ENCODE measurements at regions not wholly inside any gene's neighbourhood (a gene's known extent, or its start where the extent isn't known, plus 50 kb on each side); places are given as distances from the start of the nearest gene placed in this dataset.

- Histone ChIP-seq H3K4me2 (no peak overlapping the region), H3K27ac (no peak overlapping the region), H3K9me3 (no peaks in the 10 kb centered on the region), H3K4me3 (no peak overlapping the region), H3K4me1 (no peaks in the 10 kb centered on the region)
- ChIA-PET POLR2A (no interaction called here), CTCF (interaction anchor here (0.6 kb wide), 1 partner anchor 238 kb away, joined by 3 read pairs; no protein-coding TSS in a partner anchor)
- no peak for TF ChIP-seq ZFP36 (IDR thresholded peaks at IDR 0.05; ENCODE audit: borderline replicate concordance, partially characterized antibody)
- ATAC-seq (no peak), DNase-seq (ENCODE audit: low read depth in 1 of 2, low spot score in 1 of 2) (no peak), FAIRE-seq (no peak)
- 0% methylated on average over 1 of the region's 1 CpG for WGBS (ENCODE audit: missing lambda C conversion rate)
Measured at GRCh38 chrX:140447150-140447549, 57.7 kb downstream of the SOX3 start.

- ChIA-PET CTCF (no interaction called here), POLR2A (no interaction called here)
- Histone ChIP-seq H3K4me1 (no peaks in the 10 kb centered on the region), H3K4me2 (no peak overlapping the region), H3K9me3 (no peaks in the 10 kb centered on the region), H3K27ac (no peak overlapping the region), H3K4me3 (no peak overlapping the region)
- TF ChIP-seq NPAS2 (CRISPR knock-in tag; IDR thresholded peaks at IDR 0.05; ENCODE audit: borderline replicate concordance), result no peak
- TF ChIP-seq PBX3 (IDR thresholded peaks at IDR 0.05), result no peak
- no peak for TF ChIP-seq ESRRA (IDR thresholded peaks at IDR 0.05; ENCODE audit: borderline replicate concordance, low read length)
- no peak for TF ChIP-seq POLR2AphosphoS2 (conservative IDR thresholded peaks at IDR 0.05; ENCODE audit: low read length)
- no peak for TF ChIP-seq RARB (CRISPR knock-in tag; IDR thresholded peaks at IDR 0.05)
- TF ChIP-seq KDM5A (IDR thresholded peaks at IDR 0.05), result no peak
- WGBS (ENCODE audit: missing lambda C conversion rate), result 22% methylated on average over 8 of the region's 8 CpGs
- no peak for FAIRE-seq
- no peak for ATAC-seq
- DNase-seq (ENCODE audit: low read depth in 1 of 2, low spot score in 1 of 2), result no peak
Measured at GRCh38 chrX:140440876-140441275, 64.0 kb downstream of the SOX3 start.

- DNase-seq (ENCODE audit: low read depth in 1 of 2, low spot score in 1 of 2) (no peak), ATAC-seq (no peak; a peak in 1 of 6 replicates), FAIRE-seq (no peak)
- no peaks in the 10 kb centered on the region for H3K9me3 ChIP-seq
- ChIA-PET CTCF (no interaction called here), POLR2A (no interaction called here)
- no peak overlapping the region for H3K4me3 ChIP-seq
- 23% methylated on average over 11 of the region's 35 CpGs for WGBS (ENCODE audit: missing lambda C conversion rate)
- no peaks in the 10 kb centered on the region for H3K4me1 ChIP-seq
- peak overlapping the region; percentile 25; the same call in 1 of the 3 replicates for H3K4me2 ChIP-seq
- TF ChIP-seq KDM5A (IDR thresholded peaks at IDR 0.05) (no peak), ZFP36 (IDR thresholded peaks at IDR 0.05; ENCODE audit: borderline replicate concordance, partially characterized antibody) (no peak), ZSCAN20 (CRISPR knock-in tag; IDR thresholded peaks at IDR 0.05) (no peak), MAZ (IDR thresholded peaks at IDR 0.05; ENCODE audit: borderline replicate concordance, low read depth, low read length) (no peak), FOSB (CRISPR knock-in tag; IDR thresholded peaks at IDR 0.05) (no peak)
- no peak overlapping the region for H3K27ac ChIP-seq
Measured at GRCh38 chrX:140439476-140439875, 65.4 kb downstream of the SOX3 start.

- H3K4me3 ChIP-seq, result no peak overlapping the region
- ChIA-PET CTCF (no interaction called here), POLR2A (no interaction called here)
- 0% methylated on average over 2 of the region's 2 CpGs for WGBS (ENCODE audit: missing lambda C conversion rate)
- H3K27ac ChIP-seq, result no peak overlapping the region
- no peak for TF ChIP-seq NR3C1 (IDR thresholded peaks at IDR 0.05)
- TF ChIP-seq JUN (IDR thresholded peaks at IDR 0.05), result no peak
- no peak for TF ChIP-seq ZNF302 (CRISPR knock-in tag; IDR thresholded peaks at IDR 0.05)
- TF ChIP-seq CHD2 (IDR thresholded peaks at IDR 0.05; ENCODE audit: low read length, partially characterized antibody), result no peak
- TF ChIP-seq RAD21 (conservative IDR thresholded peaks at IDR 0.05 in 1 of 2, IDR thresholded peaks at IDR 0.05 in 1 of 2), result no peak
- TF ChIP-seq TP53 (CRISPR knock-in tag; IDR thresholded peaks at IDR 0.05), result no peak
- no peak for TF ChIP-seq BHLHE40 (IDR thresholded peaks at IDR 0.05; ENCODE audit: low read depth, low read length)
- no peak for TF ChIP-seq HOXA7 (CRISPR knock-in tag; IDR thresholded peaks at IDR 0.05)
- TF ChIP-seq POLR2A (IDR thresholded peaks at IDR 0.05; ENCODE audit: low read length), result no peak
- no peak for TF ChIP-seq POLR2AphosphoS2 (conservative IDR thresholded peaks at IDR 0.05; ENCODE audit: low read length)
- no peak for TF ChIP-seq CHD4 (IDR thresholded peaks at IDR 0.05; ENCODE audit: borderline replicate concordance)
- no peak for TF ChIP-seq FOSL2 (IDR thresholded peaks at IDR 0.05)
- no peak for TF ChIP-seq FOSL2 (CRISPR knock-in tag; IDR thresholded peaks at IDR 0.05)
- TF ChIP-seq HDAC2 (IDR thresholded peaks at IDR 0.05), result no peak
- no peak for TF ChIP-seq EHMT2 (IDR thresholded peaks at IDR 0.05; ENCODE audit: low read depth)
- no peak for TF ChIP-seq REST (IDR thresholded peaks at IDR 0.05)
- TF ChIP-seq ELK1 (IDR thresholded peaks at IDR 0.05; ENCODE audit: low read depth, low read length), result no peak
- no peak for TF ChIP-seq PHF8 (IDR thresholded peaks at IDR 0.05; ENCODE audit: borderline replicate concordance, low read depth)
- no peak for FAIRE-seq
- H3K4me1 ChIP-seq, result no peaks in the 10 kb centered on the region
- H3K4me2 ChIP-seq, result no peak overlapping the region
- H3K9me3 ChIP-seq, result no peaks in the 10 kb centered on the region
- ATAC-seq, result no peak
- no peak for DNase-seq (ENCODE audit: low read depth in 1 of 2, low spot score in 1 of 2)
Measured at GRCh38 chrX:140434347-140434746, 70.5 kb downstream of the SOX3 start.

Data from A549 (cell line).